HEK293 (cell line): ENCODE measurements at regions not wholly inside any gene's neighbourhood (a gene's known extent, or its start where the extent isn't known, plus 50 kb on each side); places are given as distances from the start of the nearest gene placed in this dataset.

Experiments used
- ATF2 ChIP-seq: fragments of 450-650 bp; formaldehyde crosslinking; IDR thresholded peaks from 2 replicates; pipeline ENCODE4 v1.5.1; 2016; ENCODE audit warnings: missing biosample characterization, missing genetic modification characterization, low read depth
- REST ChIP-seq: fragments of 450-650 bp; formaldehyde crosslinking; IDR thresholded peaks from 2 replicates; pipeline ENCODE4 v1.5.1; 2016; ENCODE audit warnings: missing biosample characterization, missing genetic modification characterization

GRCh38 chr22:27230189-27230588 lies 571.4 kb downstream of the MN1 start:
- TF ChIP-seq REST (tag by site-specific recombination): no peak
- TF ChIP-seq ATF2: no peak
